Stimulated activated CD4-positive, alpha-beta T cell treated with anti-CD3 and anti-CD28 coated beads, Interleukin-15, amount 100 ng/mL, for 24 hours (primary cell): ENCODE measurements at regions not wholly inside any gene's neighbourhood (a gene's known extent, or its start where the extent isn't known, plus 50 kb on each side); places are given as distances from the start of the nearest gene placed in this dataset.

Experiments used
- DNase-seq: peaks from one replicate; pipeline ENCODE4 v3.0.0-alpha.2; 2020

DNA sequence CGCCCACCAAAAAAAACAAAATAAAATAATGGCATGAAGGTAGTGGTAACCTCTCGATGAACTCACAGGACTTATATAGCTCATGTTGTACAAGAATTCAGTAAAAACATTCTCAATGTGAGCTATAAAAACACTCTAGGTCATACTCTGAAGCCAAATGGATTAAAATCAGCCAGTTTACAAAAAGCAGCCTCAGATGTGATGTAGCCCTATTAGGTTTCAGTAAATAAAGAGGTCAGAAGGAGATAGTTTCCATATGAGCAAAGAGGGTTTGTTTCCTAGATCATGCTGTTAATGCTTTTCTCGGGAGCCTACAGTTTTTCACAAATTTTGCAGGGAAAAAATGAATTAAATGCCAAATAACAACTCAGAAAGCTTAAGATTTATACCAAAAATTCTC lies 319.5 kb upstream of the HSF2 start:
- DNase-seq, result no peak

DNA sequence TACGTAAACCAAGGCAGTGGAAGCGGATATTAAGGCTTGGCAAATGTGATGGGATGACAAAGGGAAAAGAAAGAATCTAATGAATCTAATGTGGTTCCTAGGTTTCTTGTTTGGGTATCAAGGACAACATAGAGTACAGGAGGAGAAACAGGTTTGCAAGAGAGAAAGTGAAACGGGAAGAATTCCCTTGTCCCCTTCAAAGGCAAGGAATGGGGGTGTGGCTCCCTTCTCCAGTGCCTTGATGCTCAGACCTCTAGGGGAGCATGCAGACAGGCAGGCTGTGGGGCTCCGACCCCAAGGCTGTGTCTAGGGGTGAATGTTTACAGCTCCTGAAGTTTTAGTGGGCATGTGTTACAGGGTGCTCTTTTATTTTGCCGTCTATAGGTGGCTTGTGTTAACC lies 317.5 kb upstream of the HSF2 start:
- no peak for DNase-seq

DNA sequence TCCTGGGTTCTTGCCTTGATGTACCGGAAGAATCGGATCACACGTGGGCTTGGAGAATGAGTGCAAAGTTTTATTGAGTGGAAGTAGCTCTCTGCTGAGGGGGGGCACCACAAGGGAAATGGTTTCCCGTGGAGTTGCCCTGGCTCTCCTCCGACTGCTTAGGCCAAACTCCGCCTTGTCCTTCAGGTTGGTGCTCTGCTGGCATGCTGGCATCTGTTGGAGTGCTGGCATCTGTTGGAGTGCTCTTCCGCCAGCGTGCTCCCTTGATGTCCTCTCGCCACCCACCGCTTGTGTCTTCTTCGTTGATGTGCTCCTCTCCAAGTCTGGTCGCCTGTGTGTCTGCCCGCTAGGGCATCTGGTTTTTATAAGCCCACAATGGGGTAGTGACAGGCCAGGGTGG lies 317.1 kb upstream of the HSF2 start:
- no peak for DNase-seq

DNA sequence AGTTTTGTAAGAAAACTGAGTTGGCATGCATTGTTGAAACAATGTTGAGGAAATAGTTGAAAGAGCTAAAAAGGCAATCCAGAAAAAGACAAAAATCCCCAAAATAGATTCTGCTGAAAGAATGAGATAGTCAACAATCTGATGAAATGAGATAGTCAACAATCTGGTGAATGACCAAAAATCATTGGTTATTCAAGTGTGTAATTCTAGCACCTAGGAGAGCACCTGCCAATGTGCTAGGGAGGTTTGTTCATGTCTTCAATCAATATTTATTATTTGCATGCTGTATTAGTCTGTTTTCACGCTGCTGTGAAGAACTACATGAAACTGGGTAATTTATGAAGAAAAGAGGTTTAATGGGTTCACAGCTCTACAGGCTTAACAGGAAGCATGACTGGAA lies 307.1 kb upstream of the HSF2 start:
- no peak for DNase-seq

DNA sequence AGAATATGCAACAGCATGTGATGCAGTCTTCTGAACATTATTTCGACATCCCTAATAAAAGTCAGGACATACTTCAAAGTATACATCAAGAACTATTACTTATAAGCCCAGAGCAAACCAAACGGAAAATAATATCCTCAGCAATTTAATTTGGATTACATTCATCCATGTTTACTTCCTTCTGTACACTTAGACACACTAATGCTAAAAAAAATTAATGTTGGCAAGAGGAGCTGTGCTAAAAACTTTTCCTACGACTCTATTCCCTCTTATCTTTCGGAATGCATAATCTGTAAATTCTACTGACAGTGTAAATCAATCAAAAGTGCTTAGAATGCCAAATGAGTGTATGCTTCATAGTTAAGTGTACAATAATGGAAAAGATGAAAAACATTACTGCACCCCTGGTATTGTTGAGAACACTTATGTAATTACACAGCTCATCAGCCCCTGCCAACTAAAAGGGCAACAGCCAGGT lies 301.2 kb upstream of the HSF2 start:
- DNase-seq, result no peak

DNA sequence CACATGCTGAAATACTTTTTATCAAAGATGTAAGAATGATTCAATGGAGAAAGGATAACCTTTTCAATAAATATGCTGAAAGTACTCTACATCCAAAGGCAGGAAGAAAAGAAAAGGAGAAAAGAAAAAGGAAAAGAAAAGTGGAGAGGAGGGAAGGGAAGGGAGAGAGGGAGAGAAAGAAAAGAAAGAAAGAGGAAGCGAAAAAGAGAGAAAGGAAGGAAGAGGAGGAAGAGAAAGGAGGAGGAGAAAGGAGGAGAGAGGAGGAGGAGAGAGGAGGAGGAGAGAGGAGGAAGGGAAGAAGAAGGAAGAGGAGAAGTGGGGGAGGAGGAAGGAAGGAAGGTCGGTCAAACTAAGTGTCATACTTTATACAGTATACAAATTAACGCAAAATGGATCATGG lies 297.4 kb upstream of the HSF2 start:
- DNase-seq, result no peak

DNA sequence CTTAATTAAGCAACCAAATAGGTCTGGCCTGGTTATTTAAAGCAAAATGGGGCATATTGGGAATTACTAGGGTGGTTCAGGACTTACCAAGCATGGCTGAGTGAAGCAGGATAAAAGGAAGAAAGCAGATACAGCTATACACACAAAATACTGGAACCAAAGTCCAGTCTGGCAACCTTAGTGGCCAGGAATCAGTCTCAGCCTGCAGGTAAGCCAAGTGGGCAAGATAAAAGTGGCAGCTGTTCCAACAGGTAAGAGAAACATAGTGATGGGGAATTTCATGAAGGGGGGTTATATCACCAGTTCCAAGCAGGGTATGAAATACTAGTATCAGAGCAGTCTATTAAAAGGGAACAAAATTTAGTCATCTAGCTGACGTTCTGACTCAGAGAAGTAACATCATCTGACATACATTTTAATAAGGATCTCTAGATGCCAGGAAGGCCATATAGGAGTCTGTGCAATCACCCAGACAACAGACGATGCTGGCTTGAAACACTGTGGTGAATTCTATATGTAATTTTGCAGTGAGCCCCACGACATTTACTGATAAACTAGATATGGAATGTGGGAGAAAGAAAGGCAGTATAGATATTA lies 292.1 kb upstream of the HSF2 start:
- no peak for DNase-seq

DNA sequence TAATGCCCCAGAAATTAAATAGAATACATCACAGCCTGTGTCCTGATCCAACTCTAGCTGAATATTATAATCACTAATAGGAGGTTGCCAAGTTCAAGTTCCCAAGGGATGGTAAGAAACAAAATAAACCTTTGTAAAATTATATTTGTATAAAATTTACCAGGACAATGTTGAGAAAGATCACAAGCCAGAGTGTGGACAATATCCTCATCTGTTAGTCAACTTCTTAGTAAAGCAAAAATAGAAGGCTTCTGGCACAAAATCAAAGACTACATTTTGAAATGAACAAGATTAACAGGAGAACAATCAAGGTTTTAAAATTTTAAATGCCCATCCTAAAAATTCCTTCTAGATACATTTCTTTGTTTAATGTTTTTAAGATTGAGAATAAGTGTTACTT lies 290.4 kb upstream of the HSF2 start:
- DNase-seq, result no peak

DNA sequence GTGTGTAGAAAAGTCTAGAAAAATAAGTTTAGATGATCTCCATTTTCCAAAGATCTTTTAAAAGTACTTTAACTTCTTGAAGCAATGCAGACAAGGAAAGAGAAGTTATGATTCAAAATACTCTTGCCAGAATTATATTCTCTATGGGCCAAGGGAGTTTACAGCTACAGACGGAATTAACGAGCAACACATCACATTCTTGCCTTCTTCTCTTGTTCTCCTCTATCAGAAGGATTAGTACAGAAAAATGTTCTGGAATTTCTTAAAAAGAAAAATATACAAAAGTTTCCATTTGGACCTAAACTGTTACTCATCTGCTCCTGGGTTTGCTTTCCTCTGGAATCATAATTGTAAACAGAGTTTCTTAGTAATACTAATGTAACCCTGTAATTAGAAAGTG lies 284.7 kb upstream of the HSF2 start:
- DNase-seq, result no peak

DNA sequence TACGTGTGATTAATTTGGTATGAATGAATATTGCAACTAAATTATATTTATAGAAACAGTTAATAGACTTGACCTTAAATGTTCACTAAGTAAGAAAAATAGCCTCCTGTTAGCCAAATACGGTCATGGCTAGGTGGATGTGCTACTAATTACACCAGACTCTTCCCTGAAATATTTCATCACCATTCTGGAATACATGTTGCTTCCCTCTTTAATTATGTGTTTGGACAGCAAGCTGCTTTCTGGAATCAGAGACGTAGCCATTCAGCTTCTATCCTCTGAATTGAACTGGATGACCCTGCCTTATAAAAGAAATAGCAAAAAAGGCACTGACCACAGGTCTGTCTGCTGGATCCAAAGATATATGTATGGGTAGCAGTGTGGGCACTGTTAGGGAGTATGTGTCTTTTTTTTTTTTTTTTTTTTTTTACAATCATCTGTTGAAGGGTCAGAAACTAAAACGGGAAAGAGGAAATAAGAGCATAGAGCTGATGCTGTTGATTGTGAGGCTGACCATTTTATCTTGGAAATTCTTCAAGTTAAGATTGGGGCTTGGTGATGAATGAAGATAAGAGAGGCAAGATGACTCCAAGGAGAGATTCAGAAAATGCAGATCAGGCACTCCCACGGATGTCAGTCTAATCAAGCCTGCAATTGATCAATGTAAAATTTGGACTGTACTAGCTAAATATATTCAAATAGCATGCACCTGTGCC lies 283.2 kb upstream of the HSF2 start:
- no peak for DNase-seq

DNA sequence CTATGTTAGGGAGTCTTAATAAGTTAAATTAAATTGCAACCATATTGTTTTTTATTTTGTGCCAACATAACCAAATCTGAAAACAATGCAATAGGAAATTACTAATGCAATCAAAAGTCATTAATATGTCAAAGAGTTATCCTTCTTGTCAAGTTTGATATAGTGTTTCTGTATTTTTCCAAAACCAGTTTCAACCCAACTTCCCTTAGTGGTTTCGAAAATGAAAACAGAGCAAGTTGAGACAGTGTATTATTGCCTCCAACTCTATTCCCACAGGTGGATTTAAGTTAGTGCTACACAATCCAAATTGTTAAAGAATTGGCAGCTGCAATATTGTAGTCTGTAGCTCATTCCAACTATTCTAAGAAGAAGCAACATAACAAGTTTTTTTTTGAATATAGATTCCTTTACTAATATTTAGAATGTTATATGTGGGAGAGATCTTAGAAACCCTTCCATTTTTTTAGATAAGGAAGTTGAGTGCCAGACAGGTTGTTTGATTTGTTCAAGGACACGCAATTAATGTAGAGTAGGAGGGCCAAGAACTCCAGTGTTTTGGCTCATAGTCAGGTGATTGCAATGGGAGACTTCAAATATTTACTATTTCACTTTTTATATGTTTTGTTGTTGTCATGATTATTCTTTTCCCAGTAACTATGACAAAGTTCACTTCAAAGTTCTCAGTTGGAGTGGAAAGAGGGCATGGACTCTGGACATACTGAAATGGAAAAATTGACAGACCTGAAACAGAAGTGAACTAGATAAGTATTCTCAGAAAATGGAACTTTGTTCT lies 282.4 kb upstream of the HSF2 start:
- DNase-seq, result no peak

DNA sequence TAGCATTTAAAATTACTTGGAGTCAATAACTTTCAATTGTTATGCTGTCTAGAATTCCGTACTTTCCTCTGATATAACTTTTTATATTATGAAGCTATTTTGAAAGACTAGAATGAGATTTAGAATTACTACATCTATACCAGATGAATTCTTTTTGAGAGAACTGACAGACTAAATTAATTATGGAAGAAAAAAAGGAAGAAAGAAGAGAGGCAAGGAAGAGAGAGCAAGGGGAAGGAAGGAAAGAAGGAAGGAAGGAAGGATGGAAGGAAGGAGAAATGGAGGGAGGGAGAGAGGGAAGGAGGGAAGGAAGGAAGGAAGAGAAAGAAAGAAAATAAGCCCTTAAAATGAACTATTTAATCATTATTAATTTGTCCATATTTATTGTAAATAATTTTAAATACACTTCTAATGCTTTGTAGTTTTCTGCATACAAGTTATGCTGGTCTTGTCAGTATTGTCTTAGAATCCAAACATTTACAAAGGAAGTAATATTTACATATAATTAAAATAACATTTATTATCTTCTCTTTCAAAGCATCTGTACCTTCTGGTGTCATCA lies 280.4 kb upstream of the HSF2 start:
- DNase-seq, result no peak

DNA sequence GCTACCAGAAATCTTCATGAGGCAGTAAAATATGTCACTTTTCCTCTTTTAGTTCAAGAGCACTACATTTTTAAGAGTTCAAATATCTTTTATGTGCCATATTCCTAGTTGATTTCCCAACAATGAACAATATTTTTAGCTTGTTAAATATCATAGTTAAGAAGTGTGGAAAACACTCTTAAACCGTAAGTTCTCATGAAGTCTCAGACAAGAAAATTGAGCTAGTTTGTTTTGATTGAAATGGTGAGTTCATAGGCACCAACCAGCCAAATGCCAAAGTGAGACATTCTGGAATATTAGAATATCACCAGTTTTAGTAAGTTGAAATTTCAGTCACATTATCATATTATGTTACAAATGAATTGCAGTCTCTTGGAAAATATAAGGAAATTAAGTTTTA lies 277.2 kb upstream of the HSF2 start:
- no peak for DNase-seq

DNA sequence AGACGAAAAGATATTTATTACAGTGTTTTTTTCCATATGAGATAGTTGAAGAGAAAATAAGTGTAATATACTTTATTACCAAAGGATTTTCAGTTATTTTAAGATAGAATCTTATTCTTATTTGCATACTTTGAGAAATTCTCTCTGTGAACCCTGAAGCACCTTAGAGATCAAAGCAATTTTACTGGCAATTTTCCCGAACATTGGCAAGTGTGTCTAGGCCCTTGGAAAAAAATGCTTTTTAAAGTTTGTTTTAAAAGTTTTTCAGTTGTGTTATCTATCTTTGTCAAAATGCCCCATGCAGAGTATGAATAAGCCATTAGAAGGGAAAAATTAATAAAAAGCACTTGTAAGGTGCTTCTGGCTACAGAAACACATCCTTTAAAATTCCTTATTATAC lies 276.8 kb upstream of the HSF2 start:
- DNase-seq, result no peak

DNA sequence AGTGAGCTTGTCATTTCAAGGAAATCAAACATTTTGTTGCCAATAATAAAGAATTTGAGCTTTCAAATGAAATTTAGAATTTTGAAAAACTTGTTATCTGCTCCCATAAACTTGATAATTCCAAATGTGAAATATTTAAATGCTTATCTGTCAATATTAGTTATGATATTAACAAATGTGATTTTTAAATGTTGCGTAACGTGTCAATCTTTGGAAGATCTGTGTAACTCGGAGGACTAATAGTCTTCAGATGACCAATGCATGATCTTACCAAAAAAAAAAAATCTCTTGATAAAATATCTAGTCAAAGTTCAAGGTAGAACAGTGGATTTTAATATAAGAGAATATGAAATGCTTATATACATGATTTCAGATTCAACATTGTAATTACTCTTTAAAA lies 274.5 kb upstream of the HSF2 start:
- DNase-seq, result no peak

DNA sequence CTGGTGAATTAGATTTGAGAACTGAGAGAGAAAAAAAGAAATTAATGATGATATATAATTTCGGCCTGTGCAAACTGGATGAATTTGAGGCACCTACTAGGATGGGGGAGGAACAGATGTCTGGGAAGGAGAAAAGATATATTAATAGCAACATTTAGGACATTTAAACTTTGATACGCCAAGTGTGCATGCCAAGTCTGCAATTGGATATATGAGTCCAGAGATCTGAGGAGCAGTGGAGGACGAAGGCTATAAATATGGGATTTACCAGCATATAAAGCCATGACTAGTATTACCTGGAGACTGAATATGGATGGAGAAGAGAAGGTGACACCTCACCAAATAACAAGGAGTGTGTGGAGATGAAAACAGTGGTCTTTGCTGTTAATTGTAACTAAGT lies 272.6 kb upstream of the HSF2 start:
- DNase-seq, result no peak

DNA sequence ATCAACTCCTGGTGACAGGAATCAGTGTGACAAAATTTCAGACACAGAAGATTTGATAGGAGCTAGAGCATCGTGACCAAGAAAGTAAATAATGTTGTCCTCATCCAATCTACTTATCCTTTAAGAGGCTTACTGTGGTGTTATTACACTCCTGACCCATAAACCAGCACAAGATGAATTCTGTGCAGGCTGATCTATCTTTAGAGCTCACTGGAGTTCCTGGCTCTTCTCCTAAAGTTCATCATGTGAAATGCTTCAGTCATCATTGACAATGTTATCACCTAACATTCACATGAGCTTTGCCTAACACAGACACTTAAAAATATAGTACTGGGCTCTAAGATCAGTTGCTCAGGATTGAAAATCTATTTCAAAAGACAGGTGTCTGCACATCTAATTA lies 271.0 kb upstream of the HSF2 start:
- DNase-seq, result no peak

DNA sequence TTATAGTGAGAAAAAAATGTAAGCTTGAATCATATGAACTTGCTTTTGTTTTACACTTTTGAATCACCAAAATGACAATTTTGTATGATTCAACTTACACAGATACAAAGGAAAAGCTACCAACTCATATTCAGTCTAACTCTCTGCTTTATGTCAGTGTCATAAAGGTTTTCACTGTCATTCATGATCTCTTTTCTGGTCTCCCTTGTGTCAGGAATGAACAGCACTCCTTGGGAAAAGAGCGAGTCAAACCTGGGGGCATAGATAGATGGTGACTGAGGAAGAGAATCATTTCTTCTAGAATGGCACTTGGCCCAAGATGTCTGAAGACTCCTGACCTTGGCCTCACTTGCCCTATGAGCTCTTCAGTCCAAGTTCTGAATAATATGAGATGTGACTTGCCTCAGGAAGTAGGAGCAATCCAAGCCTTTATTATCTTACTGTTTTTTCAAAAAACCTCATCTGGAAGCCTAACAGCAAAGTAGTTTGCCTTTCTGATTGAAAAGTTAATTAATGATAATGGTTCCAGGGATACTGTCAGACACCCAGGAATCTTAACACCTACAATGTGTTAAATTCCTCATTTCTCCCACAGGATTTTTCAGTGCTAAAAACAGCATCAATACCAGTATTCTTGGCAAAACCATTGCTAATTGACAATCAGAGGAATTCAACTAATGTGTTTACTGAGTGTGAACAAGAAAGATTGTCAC lies 270.0 kb upstream of the HSF2 start:
- DNase-seq, result no peak

DNA sequence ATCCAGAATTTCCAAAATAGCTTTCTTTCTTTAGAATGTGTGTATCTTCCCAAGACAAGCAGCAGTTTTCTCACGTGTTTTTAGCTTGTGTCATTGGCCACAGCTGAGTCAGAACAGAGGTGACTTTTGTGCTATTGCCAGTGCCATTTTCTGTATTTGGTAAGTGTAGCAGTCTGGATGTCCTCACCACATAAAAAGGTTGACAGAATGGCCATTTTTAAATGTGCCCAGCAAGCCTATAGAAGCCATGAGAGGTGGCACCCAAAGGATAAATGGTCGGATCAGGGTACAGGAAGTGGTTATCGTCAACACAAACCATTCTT lies 269.5 kb upstream of the HSF2 start:
- DNase-seq, result no peak

DNA sequence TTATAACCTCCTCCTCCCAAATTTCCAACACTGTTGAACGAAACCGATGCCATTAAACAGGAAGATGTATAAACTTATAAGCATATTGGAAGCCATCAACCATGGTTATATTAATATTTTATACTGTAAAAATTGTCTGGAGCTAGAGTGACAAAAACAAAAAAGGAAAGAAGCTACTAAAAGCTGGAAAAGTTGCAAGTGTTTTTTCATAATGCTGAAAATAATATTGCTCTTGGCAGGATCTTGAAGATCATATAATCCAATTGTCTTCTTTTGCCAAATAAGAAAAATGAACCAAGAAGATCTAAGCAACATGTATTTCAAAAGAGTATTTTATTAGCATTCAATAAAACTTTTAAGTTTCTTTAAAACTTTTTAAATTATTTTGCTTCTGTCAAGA lies 268.9 kb upstream of the HSF2 start:
- no peak for DNase-seq

DNA sequence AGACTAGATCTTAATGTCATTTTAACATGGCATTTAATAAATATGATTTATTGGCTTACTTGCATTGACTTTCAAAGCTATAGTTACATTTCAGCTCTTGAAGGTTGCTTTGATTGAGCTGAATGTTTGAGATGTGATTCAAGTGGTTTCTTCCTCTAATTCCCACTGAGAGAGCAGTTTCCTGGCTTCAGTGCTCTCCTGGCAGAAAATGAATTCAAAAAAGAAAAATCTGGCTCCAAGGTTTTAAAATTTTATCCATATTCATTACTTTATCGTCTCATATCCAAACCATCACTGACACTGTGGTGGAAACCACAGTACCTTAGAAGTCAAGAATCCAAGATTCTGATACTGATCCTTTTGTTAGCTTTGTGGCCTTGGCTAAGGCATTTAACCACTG lies 263.1 kb upstream of the HSF2 start:
- no peak for DNase-seq

DNA sequence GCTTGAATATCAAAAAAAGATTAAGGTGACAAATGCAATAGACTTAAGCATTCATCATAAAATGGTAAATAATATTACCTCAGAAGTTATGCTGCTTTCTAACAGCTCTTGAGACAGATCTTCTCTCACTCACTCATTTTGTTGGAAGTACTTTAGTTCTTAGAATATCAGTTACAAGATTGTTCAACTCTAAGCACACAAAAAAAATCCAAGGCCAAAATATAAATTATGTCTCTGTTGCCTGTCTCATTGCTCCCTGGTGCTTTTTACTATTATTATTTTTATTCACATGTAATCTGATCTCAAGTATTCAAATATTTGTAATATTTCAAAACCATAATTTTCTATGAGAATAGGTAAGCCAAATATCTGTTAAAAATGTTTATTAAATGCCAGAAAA lies 259.4 kb upstream of the HSF2 start:
- no peak for DNase-seq

DNA sequence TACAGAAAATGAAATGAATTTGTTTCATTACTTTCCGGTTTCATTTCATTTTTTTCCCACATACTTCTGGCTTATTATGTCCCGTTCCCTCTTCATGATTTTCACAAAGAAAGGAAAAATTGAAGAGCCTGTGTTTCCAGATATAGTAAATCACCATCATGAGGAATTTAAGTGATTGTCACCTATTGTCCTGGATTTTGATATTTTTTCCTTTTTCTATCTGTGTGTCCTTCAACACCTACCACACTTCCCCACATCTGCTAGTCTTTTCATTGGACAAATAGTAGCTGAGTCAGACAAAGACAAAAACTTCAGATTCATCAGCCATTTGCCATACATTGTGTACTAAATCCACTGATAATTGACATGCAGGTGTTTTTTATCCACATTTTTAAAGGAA lies 258.2 kb upstream of the HSF2 start:
- no peak for DNase-seq
